GM10266 (cell line): ENCODE measurements at regions not wholly inside any gene's neighbourhood (a gene's known extent, or its start where the extent isn't known, plus 50 kb on each side); places are given as distances from the start of the nearest gene placed in this dataset.

ENCODE experiments used
- DNase-seq: peaks from one replicate; pipeline ENCODE4 v3.0.0; 2012; ENCODE audit errors: extremely low spot score
- CTCF ChIP-seq: IDR thresholded peaks from 2 replicates; pipeline ENCODE4 v1.5.1; 2012; ENCODE audit warnings: mild to moderate bottlenecking, low read depth; ENCODE audit not compliant: control insufficient read depth, insufficient read depth; ENCODE audit errors: missing control alignments

DNA sequence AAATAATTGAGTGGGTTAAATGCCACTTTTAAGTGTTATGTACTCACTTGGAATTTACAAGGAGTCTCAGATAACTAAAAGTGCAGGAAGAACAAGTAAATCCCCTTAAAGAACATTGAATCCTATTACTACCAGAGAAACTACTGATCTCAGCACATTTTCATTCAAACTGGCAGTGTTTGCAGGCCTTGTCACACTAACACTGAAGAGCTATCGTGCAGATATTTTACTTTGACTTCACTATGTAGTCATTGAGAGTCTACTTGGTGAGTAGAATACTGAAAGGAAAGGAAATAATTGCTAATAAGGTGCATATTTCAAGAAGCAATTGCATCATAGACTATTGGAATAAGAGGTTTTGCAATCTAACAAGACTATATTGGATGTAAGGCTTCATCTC is 721.4 kb upstream of the CBLB start:
- DNase-seq: no peak
- no peak for TF ChIP-seq CTCF

DNA sequence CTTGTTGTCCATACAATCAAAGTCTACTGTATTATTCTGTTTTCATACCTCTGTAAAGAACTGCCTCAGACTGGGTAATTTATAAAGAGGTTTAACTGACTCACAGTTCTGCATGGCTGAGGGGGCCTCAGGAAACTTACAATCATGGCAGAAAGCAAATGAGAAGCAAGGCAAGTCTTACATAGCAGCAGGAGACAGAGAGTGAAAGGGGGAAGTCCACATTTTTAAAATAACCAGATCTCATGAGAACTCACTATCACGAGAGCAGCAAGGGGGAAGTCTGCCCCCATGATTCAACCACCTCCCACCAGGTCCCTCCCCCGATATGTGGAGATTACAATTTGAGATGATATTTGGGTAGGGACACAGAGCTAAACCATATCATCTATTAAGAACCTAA is 724.6 kb upstream of the CBLB start:
- no peak for TF ChIP-seq CTCF
- no peak for DNase-seq

GRCh38 chr3:106609666-106610301 is 741.0 kb upstream of the CBLB start:
- peak; percentile 87 for TF ChIP-seq CTCF
- peak; percentile 34 for DNase-seq

DNA sequence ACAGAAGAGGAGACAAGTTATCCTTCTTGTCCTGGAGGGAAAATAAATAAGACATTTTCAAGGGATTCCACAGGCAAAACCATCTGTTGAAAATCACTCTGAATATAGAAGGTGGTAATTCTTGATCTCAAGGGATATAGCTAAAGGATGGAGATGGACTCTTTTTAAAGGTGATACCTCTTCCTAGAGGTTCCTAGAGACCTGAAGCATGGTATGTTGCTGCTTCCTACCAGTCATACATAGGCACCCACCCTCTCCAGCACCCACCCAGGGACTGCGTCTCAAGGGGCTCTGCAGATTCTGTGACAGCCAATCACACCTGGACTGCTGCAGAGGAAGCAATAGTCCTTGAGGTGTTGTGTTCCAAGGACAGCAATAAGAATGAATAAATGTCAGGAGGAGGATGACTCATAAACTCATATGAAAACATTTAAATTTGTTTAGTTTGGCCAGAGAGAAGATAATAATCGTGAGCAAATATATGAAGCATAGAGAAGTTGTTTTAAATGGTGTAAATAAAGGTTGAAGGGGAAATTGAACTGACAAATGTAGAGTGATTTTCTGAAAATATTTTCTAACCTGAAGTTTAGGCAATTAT is 741.6 kb upstream of the CBLB start:
- DNase-seq: no peak
- no peak for TF ChIP-seq CTCF

- no peak for TF ChIP-seq CTCF
- no peak for DNase-seq
Observed at GRCh38 chr3:106611116-106611515, 742.3 kb upstream of the CBLB start.

DNA sequence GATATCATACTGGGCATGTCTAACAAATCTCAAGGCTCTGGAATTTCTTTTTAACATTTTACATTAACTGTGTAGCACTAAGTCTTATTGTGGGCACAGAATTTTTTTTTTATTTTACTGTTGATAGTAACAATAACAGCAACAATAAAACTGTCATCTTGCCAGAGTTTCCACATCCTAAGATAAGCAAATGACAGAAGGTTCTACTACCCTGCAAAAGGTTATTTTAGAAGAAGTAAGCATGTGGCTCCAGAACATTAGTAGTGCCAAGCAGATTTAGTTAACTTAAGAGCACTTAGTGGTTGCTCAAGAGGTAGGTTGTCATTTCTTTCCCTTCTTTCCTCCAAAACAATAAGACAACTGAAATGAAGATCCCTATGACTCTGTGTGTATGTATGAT is 743.0 kb upstream of the CBLB start:
- no peak for TF ChIP-seq CTCF
- DNase-seq: no peak

DNA sequence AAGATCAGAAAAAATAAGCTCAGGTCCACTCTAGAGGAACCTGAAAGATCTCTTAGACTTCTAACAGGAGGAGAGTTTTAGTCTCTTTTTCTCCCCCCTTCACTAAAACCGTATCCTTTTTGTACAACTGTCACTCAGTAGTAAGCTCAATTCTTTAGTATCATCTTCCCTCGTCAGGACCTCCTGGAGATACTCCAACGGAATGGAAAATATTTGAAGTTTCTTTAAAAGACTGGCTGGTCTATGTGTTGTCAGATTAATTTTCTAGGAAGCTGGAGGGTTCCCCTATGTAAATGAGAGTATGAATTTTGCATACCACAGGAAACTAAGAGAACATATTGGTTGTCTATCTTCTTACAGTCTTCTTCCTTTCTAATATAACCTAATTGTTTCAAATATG is 747.7 kb upstream of the CBLB start:
- TF ChIP-seq CTCF: no peak
- no peak for DNase-seq
